HUES48 (cell line): ENCODE measurements at regions not wholly inside any gene's neighbourhood (a gene's known extent, or its start where the extent isn't known, plus 50 kb on each side); places are given as distances from the start of the nearest gene placed in this dataset.

Experiments used
- H3K27ac ChIP-seq: one replicate; pipeline ENCODE4 v1.7.0; 2013; ENCODE audit warnings: low read depth, low read length, inconsistent platforms
- H3K27me3 ChIP-seq: 2 replicates; pipeline ENCODE4 v1.6.1; 2013; ENCODE audit warnings: mild to moderate bottlenecking, low read length; ENCODE audit not compliant: control insufficient read depth, insufficient read depth
- H3K36me3 ChIP-seq: 2 replicates; pipeline ENCODE4 v1.6.1; 2013; ENCODE audit warnings: low read length; ENCODE audit not compliant: control insufficient read depth, insufficient read depth
- H3K4me1 ChIP-seq: 2 replicates; pipeline ENCODE4 v1.6.1; 2013; ENCODE audit warnings: mild to moderate bottlenecking, low read length; ENCODE audit not compliant: control insufficient read depth, insufficient read depth
- H3K4me3 ChIP-seq: 2 replicates; pipeline ENCODE4 v1.5.1; 2013; ENCODE audit warnings: mild to moderate bottlenecking, low read depth, low read length
- H3K9ac ChIP-seq: 2 replicates; pipeline ENCODE4 v1.6.1; 2013; ENCODE audit warnings: mild to moderate bottlenecking, low read depth, low read length, moderate library complexity
- H3K9me3 ChIP-seq: 2 replicates; pipeline ENCODE4 v1.6.1; 2013; ENCODE audit warnings: low read length; ENCODE audit not compliant: control insufficient read depth, insufficient read depth

- Histone ChIP-seq H3K9ac (no peak overlapping the region; the same call in 1 of the 2 replicates), H3K4me1 (peaks cover 78% of the 10 kb centered on the region), H3K36me3 (no peaks in the 10 kb centered on the region), H3K27ac (no peak overlapping the region), H3K4me3 (peak overlapping the region; percentile 61), H3K27me3 (peaks cover 31% of the 10 kb centered on the region), H3K9me3 (no peaks in the 10 kb centered on the region)
Observed at GRCh38 chr10:128540128-128540762, 414.0 kb upstream of the MKI67 start.

- Histone ChIP-seq H3K36me3 (no peaks in the 10 kb centered on the region), H3K27me3 (peaks cover 31% of the 10 kb centered on the region), H3K9me3 (no peaks in the 10 kb centered on the region), H3K9ac (peak overlapping the region; percentile 3), H3K27ac (peak overlapping the region; percentile 71), H3K4me1 (peaks cover 76% of the 10 kb centered on the region), H3K4me3 (peak overlapping the region; percentile 61)
Observed at GRCh38 chr10:128540781-128541761, 414.8 kb upstream of the MKI67 start.

- Histone ChIP-seq H3K36me3 (no peaks in the 10 kb centered on the region), H3K27me3 (peaks cover 31% of the 10 kb centered on the region), H3K9me3 (no peaks in the 10 kb centered on the region), H3K9ac (no peak overlapping the region), H3K4me1 (peaks cover 67% of the 10 kb centered on the region), H3K27ac (peak overlapping the region; percentile 71), H3K4me3 (peak overlapping the region; percentile 61; the same call in 1 of the 2 replicates)
Observed at GRCh38 chr10:128541926-128542475, 415.8 kb upstream of the MKI67 start.

- Histone ChIP-seq H3K4me3 (no peak overlapping the region), H3K9ac (no peak overlapping the region), H3K9me3 (no peaks in the 10 kb centered on the region), H3K36me3 (no peaks in the 10 kb centered on the region), H3K27ac (no peak overlapping the region), H3K27me3 (peaks cover 31% of the 10 kb centered on the region), H3K4me1 (peaks cover 60% of the 10 kb centered on the region)
Observed at GRCh38 chr10:128542659-128543058, 416.4 kb upstream of the MKI67 start.

GRCh38 chr10:128543151-128543550, 416.9 kb upstream of the MKI67 start:
- Histone ChIP-seq H3K9me3 (no peaks in the 10 kb centered on the region), H3K27me3 (peaks cover 31% of the 10 kb centered on the region), H3K36me3 (no peaks in the 10 kb centered on the region), H3K27ac (no peak overlapping the region), H3K4me1 (peaks cover 55% of the 10 kb centered on the region), H3K9ac (no peak overlapping the region), H3K4me3 (no peak overlapping the region)

- Histone ChIP-seq H3K27ac (no peak overlapping the region), H3K4me1 (peaks cover 38% of the 10 kb centered on the region), H3K9me3 (no peaks in the 10 kb centered on the region), H3K36me3 (no peaks in the 10 kb centered on the region), H3K27me3 (peaks cover 19% of the 10 kb centered on the region), H3K9ac (no peak overlapping the region), H3K4me3 (no peak overlapping the region)
Observed at GRCh38 chr10:128545216-128545615, 419.0 kb upstream of the MKI67 start.

GRCh38 chr10:128546651-128547165, 420.5 kb upstream of the MKI67 start:
- Histone ChIP-seq H3K9ac (no peak overlapping the region), H3K27me3 (peaks cover 15% of the 10 kb centered on the region), H3K27ac (no peak overlapping the region), H3K9me3 (no peaks in the 10 kb centered on the region), H3K4me1 (peaks cover 30% of the 10 kb centered on the region), H3K4me3 (no peak overlapping the region), H3K36me3 (no peaks in the 10 kb centered on the region)

- peaks cover 6% of the 10 kb centered on the region for H3K4me1 ChIP-seq
- H3K27me3 ChIP-seq, result no peaks in the 10 kb centered on the region; the same call in 1 of the 2 replicates
- no peak overlapping the region for H3K27ac ChIP-seq
- H3K4me3 ChIP-seq, result no peak overlapping the region
- no peaks in the 10 kb centered on the region for H3K36me3 ChIP-seq
- H3K9ac ChIP-seq, result no peak overlapping the region
- 0 out of 2 replicates have a peak, but pooled peaks cover 4% of the 10 kb centered on the region for H3K9me3 ChIP-seq
Observed at GRCh38 chr10:128549101-128549608, 422.9 kb upstream of the MKI67 start.

GRCh38 chr10:128550045-128550444, 423.8 kb upstream of the MKI67 start:
- H3K4me3 ChIP-seq, result no peak overlapping the region

GRCh38 chr10:128551475-128551874, 425.3 kb upstream of the MKI67 start:
- no peak overlapping the region for H3K27ac ChIP-seq
- no peak overlapping the region for H3K4me3 ChIP-seq
- no peaks in the 10 kb centered on the region for H3K4me1 ChIP-seq
- H3K9ac ChIP-seq, result no peak overlapping the region
- H3K27me3 ChIP-seq, result no peaks in the 10 kb centered on the region
- 0 out of 2 replicates have a peak, but pooled peaks cover 4% of the 10 kb centered on the region for H3K9me3 ChIP-seq
- H3K36me3 ChIP-seq, result no peaks in the 10 kb centered on the region

More at GRCh38 chr10:128550045-128550444, 423.8 kb upstream of the MKI67 start:
- no peak overlapping the region for H3K9ac ChIP-seq
- no peak overlapping the region for H3K27ac ChIP-seq
- no peaks in the 10 kb centered on the region; the same call in 1 of the 2 replicates for H3K27me3 ChIP-seq
- 0 out of 2 replicates have a peak, but pooled peaks cover 4% of the 10 kb centered on the region for H3K9me3 ChIP-seq
- no peaks in the 10 kb centered on the region; the same call in 1 of the 2 replicates for H3K4me1 ChIP-seq
- H3K36me3 ChIP-seq, result no peaks in the 10 kb centered on the region
